CD14-positive monocyte (primary cell): ENCODE measurements at regions not wholly inside any gene's neighbourhood (a gene's known extent, or its start where the extent isn't known, plus 50 kb on each side); places are given as distances from the start of the nearest gene placed in this dataset.

Experiments used
- DNase-seq, 3 donors: peaks; one replicate each; pipeline ENCODE4 v3.0.0-alpha.2; 2011 to 2022
- H2AFZ ChIP-seq: 2 replicates; pipeline ENCODE4 v1.6.0; 2012; ENCODE audit warnings: mild to moderate bottlenecking, low read depth, low read length, inconsistent platforms; ENCODE audit not compliant: insufficient read depth, poor library complexity, severe bottlenecking
- H3K27ac ChIP-seq, 2 donors: 1 replicate in 1 of 2; 2 replicates in 1 of 2; pipeline ENCODE4 v1.5.1; 2012 to 2013; ENCODE audit warnings: low read length in 2 of 2, control low read depth in 1 of 2, inconsistent platforms in 1 of 2, low read depth in 1 of 2, mild to moderate bottlenecking in 1 of 2
- H3K27me3 ChIP-seq, 2 donors: one replicate each; pipeline versions ENCODE4 v1.6.0 to v1.6.1; 2011 to 2013; ENCODE audit warnings: low read length in 2 of 2; ENCODE audit not compliant: control insufficient read depth in 2 of 2, insufficient read depth in 2 of 2
- H3K36me3 ChIP-seq, 2 donors: replicated peaks in 1 of 2; 1 replicate in 1 of 2; 2 replicates in 1 of 2; pipeline versions ENCODE4 v1.5.1 to v1.6.1; 2012 to 2013; ENCODE audit warnings: low read length in 2 of 2, control low read depth in 1 of 2, inconsistent platforms in 1 of 2, mild to moderate bottlenecking in 1 of 2; ENCODE audit not compliant: insufficient read depth in 2 of 2, control insufficient read depth in 1 of 2
- H3K4me1 ChIP-seq, 2 donors: 1 replicate in 1 of 2; 2 replicates in 1 of 2; pipeline versions ENCODE4 v1.5.1 to v1.6.1; 2012 to 2013; ENCODE audit warnings: low read length in 2 of 2, control low read depth in 1 of 2, inconsistent platforms in 1 of 2, mild to moderate bottlenecking in 1 of 2, moderate library complexity in 1 of 2; ENCODE audit not compliant: insufficient read depth in 2 of 2, control insufficient read depth in 1 of 2
- H3K4me2 ChIP-seq: replicated peaks from 2 replicates; pipeline ENCODE3; 2012; ENCODE audit warnings: low read length, moderate library complexity, mild to moderate bottlenecking; ENCODE audit not compliant: poor library complexity, severe bottlenecking; ENCODE audit errors: extremely low read depth
- H3K4me3 ChIP-seq, 3 experiments: fragments of 200-600 bp in 1 of 3; sonication (generic) in 1 of 3; replicated peaks in 1 of 3; 1 replicate in 2 of 3; 2 replicates in 1 of 3; pipeline ENCODE4 v1.5.1; 2011 to 2013; ENCODE audit warnings: low read length in 3 of 3, mild to moderate bottlenecking in 3 of 3, control low read depth in 2 of 3, low read depth in 2 of 3, inconsistent platforms in 1 of 3, moderate library complexity in 1 of 3
- H3K79me2 ChIP-seq: 2 replicates; pipeline ENCODE4 v1.6.0; 2012; ENCODE audit warnings: mild to moderate bottlenecking, control low read depth, inconsistent platforms, low read length, moderate library complexity; ENCODE audit not compliant: insufficient read depth
- H3K9ac ChIP-seq: 2 replicates; pipeline ENCODE4 v1.6.0; 2017; ENCODE audit warnings: low read length, mild to moderate bottlenecking; ENCODE audit not compliant: insufficient read depth, poor library complexity, severe bottlenecking
- H3K9me3 ChIP-seq, 2 donors: replicated peaks in 1 of 2; 1 replicate in 1 of 2; 2 replicates in 1 of 2; pipeline versions ENCODE4 v1.5.1 to v1.6.1; 2012 to 2013; ENCODE audit warnings: low read length in 2 of 2, control low read depth in 1 of 2; ENCODE audit not compliant: control insufficient read depth in 1 of 2, insufficient read depth in 1 of 2
- H4K20me1 ChIP-seq: 2 replicates; pipeline ENCODE4 v1.6.0; 2012; ENCODE audit warnings: mild to moderate bottlenecking, low read length, control low read depth, moderate library complexity; ENCODE audit not compliant: insufficient read depth
- H3K27ac Mint-ChIP-seq, 7 donors: one replicate each; pipeline ENCODE4 v1.8.0; 2020; ENCODE audit warnings: mild to moderate bottlenecking in 7 of 7, mixed read lengths in 7 of 7, moderate library complexity in 6 of 7, inconsistent platforms in 2 of 7
- H3K27me3 Mint-ChIP-seq, 3 donors: one replicate each; pipeline ENCODE4 v1.8.0; 2021 to 2022; ENCODE audit warnings: low read depth in 3 of 3, mild to moderate bottlenecking in 3 of 3, mixed read lengths in 3 of 3, moderate library complexity in 3 of 3, inconsistent platforms in 1 of 3
- H3K36me3 Mint-ChIP-seq, 2 donors: one replicate each; pipeline ENCODE4 v1.8.0; 2020; ENCODE audit warnings: mixed read lengths in 2 of 2, inconsistent platforms in 1 of 2, mild to moderate bottlenecking in 1 of 2
- H3K4me1 Mint-ChIP-seq: one replicate; pipeline ENCODE4 v1.8.0; 2020; ENCODE audit warnings: mild to moderate bottlenecking, mixed read lengths
- H3K4me3 Mint-ChIP-seq, 2 donors: one replicate each; pipeline ENCODE4 v1.8.0; 2020; ENCODE audit warnings: mild to moderate bottlenecking in 2 of 2, mixed read lengths in 2 of 2, moderate library complexity in 1 of 2
- H3K9me3 Mint-ChIP-seq, 7 donors: one replicate each; pipeline ENCODE4 v1.8.0; 2020 to 2022; ENCODE audit warnings: mixed read lengths in 7 of 7, mild to moderate bottlenecking in 6 of 7, moderate library complexity in 6 of 7, inconsistent platforms in 2 of 7
- WGBS: methylation state at CpG from one replicate; pipeline ENCODE4 v1.1.5; 2013; ENCODE audit warnings: missing lambda C conversion rate; ENCODE audit not compliant: insufficient coverage; 5-methylcytosine and 5-hydroxymethylcytosine counted together
- intact Hi-C, 2 donors: fragments of 100-400 bp; cut with micrococcal nuclease; formaldehyde crosslinking; loops; one replicate each; pipeline versions ENCODE4 v1.15.0 to v1.15.1; 2023
- TF ChIP-seq, protein P1 (sequence below): fragments of 200-600 bp; IDR thresholded peaks from one replicate; pipeline ENCODE4 v1.8.0; 2022; ENCODE audit warnings: antibody characterized with exemption, mild to moderate bottlenecking

DNA sequence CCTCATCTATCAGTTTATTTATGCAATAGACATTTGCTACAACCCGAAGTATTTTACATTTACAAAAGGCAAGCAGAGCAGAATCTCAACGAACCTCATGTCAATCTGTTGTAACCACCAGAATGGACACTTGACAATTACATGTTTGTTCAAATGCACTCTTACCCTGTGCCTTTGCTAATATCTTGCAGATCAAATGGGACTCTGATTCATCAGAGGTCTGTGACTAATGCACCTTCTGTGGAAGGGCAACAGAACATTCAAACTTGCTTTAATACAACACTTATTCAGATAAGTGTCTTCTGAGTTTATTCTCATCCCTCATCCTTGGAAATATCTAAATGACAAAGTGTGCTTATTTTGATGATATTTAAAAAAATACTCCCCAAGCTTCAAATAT, 644.7 kb upstream of the PCDH10 start:
- no peaks in the 10 kb centered on the region for H3K9me3 ChIP-seq
- no peaks in the 10 kb centered on the region for H3K4me1 ChIP-seq
- H3K27me3 ChIP-seq, result no peaks in the 10 kb centered on the region
- H3K9me3 Mint-ChIP-seq, result peaks cover 0 to 2% (median 0%) of the 10 kb centered on the region in 7 donors
- no peak for DNase-seq
- H3K27ac Mint-ChIP-seq, result no peak overlapping the region
- no peaks in the 10 kb centered on the region for H3K4me1 Mint-ChIP-seq
- no peak overlapping the region for H3K9ac ChIP-seq
- H3K36me3 Mint-ChIP-seq, result no peaks in the 10 kb centered on the region
- no peak overlapping the region for H3K27ac ChIP-seq
- TF ChIP-seq, protein P1, sequence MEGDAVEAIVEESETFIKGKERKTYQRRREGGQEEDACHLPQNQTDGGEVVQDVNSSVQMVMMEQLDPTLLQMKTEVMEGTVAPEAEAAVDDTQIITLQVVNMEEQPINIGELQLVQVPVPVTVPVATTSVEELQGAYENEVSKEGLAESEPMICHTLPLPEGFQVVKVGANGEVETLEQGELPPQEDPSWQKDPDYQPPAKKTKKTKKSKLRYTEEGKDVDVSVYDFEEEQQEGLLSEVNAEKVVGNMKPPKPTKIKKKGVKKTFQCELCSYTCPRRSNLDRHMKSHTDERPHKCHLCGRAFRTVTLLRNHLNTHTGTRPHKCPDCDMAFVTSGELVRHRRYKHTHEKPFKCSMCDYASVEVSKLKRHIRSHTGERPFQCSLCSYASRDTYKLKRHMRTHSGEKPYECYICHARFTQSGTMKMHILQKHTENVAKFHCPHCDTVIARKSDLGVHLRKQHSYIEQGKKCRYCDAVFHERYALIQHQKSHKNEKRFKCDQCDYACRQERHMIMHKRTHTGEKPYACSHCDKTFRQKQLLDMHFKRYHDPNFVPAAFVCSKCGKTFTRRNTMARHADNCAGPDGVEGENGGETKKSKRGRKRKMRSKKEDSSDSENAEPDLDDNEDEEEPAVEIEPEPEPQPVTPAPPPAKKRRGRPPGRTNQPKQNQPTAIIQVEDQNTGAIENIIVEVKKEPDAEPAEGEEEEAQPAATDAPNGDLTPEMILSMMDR, result no peak
- no peaks in the 10 kb centered on the region for H3K36me3 ChIP-seq
- no peak overlapping the region for H3K4me3 Mint-ChIP-seq
- no peak overlapping the region for H2AFZ ChIP-seq
- H3K4me3 ChIP-seq, result no peak overlapping the region
- H3K27me3 Mint-ChIP-seq, result no peaks in the 10 kb centered on the region
- no peaks in the 10 kb centered on the region for H3K79me2 ChIP-seq
- H4K20me1 ChIP-seq, result no peaks in the 10 kb centered on the region
- intact Hi-C loops, result no loop called here
- WGBS, result 71% methylated on average over 1 of the region's 2 CpGs
- H3K4me2 ChIP-seq, result no peak overlapping the region

DNA sequence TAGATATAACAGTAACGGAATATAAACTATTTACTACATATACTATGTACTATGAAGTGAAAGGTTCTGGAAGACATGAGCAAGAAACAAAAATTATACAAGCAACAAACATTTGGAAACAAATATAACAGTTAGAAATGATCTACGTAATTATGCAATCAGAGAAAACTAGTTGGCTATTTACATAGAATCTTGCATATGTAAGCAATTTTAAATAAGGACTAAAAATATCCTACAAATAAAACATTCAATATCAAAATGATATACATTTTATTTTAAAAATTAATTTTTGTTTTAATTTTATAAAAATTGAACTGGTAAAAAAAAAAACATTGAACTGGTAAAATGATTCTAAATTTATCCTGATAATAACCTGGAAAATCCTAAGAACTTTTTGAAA, 642.5 kb upstream of the PCDH10 start:
- Histone ChIP-seq H3K27me3 (no peaks in the 10 kb centered on the region), H3K27ac (no peak overlapping the region), H3K9me3 (no peaks in the 10 kb centered on the region), H3K4me2 (no peak overlapping the region), H2AFZ (no peak overlapping the region), H3K4me3 (no peak overlapping the region), H3K36me3 (no peaks in the 10 kb centered on the region), H3K4me1 (no peaks in the 10 kb centered on the region), H4K20me1 (no peaks in the 10 kb centered on the region), H3K9ac (no peak overlapping the region), H3K79me2 (no peaks in the 10 kb centered on the region)
- TF ChIP-seq, protein P1, result no peak
- H3K4me1 Mint-ChIP-seq, result no peaks in the 10 kb centered on the region
- H3K36me3 Mint-ChIP-seq, result no peaks in the 10 kb centered on the region
- no peaks in the 10 kb centered on the region for H3K27me3 Mint-ChIP-seq
- no peaks in the 10 kb centered on the region for H3K9me3 Mint-ChIP-seq
- H3K4me3 Mint-ChIP-seq, result no peak overlapping the region
- no peak for DNase-seq
- H3K27ac Mint-ChIP-seq, result no peak overlapping the region
- intact Hi-C loops, result no loop called here
- WGBS, result no CpG with 5 or more reads among the region's 2 CpGs
